Neutrophil (primary cell): ENCODE measurements at regions not wholly inside any gene's neighbourhood (a gene's known extent, or its start where the extent isn't known, plus 50 kb on each side); places are given as distances from the start of the nearest gene placed in this dataset.

Experiments
- H3K27ac ChIP-seq: fragments of 200-600 bp; sonication (generic); 2 replicates; pipeline ENCODE4 v1.5.1; 2016; ENCODE audit warnings: mild to moderate bottlenecking, moderate library complexity
- H3K27me3 ChIP-seq: fragments of 200-600 bp; sonication (generic); 2 replicates; pipeline ENCODE4 v1.6.0; 2016; ENCODE audit warnings: mild to moderate bottlenecking
- H3K36me3 ChIP-seq: fragments of 200-600 bp; sonication (generic); 2 replicates; pipeline ENCODE4 v1.5.1; 2017
- H3K4me1 ChIP-seq, 2 experiments: fragments of 200-600 bp in 1 of 2; sonication (generic) in 1 of 2; 1 replicate in 1 of 2; 2 replicates in 1 of 2; pipeline versions ENCODE4 v1.5.1 to v1.6.1; 2013 to 2016; ENCODE audit warnings: low read depth in 1 of 2, low read length in 1 of 2, mild to moderate bottlenecking in 1 of 2, moderate library complexity in 1 of 2; ENCODE audit not compliant: control insufficient read depth in 1 of 2, insufficient read depth in 1 of 2
- H3K4me3 ChIP-seq, 2 experiments: fragments of 200-600 bp in 1 of 2; sonication (generic) in 1 of 2; 1 replicate in 1 of 2; 2 replicates in 1 of 2; pipeline ENCODE4 v1.5.1; 2013 to 2016; ENCODE audit warnings: low read depth in 1 of 2, low read length in 1 of 2, mild to moderate bottlenecking in 1 of 2, moderate library complexity in 1 of 2
- H3K9me3 ChIP-seq: fragments of 200-600 bp; sonication (generic); 2 replicates; pipeline ENCODE4 v1.5.1; 2016
- CTCF ChIP-seq: fragments of 200-600 bp; sonication (generic); IDR thresholded peaks from 2 replicates; pipeline ENCODE4 v1.5.1; 2016; ENCODE audit warnings: antibody characterized with exemption

GRCh38 chr2:34387536-34387935, 788.4 kb upstream of the FAM98A start:
- no peaks in the 10 kb centered on the region for H3K36me3 ChIP-seq
- TF ChIP-seq CTCF = no peak
- no peak overlapping the region for H3K4me3 ChIP-seq
- no peak overlapping the region for H3K27ac ChIP-seq
- no peaks in the 10 kb centered on the region for H3K9me3 ChIP-seq
- H3K27me3 ChIP-seq = no peaks in the 10 kb centered on the region
- no peaks in the 10 kb centered on the region for H3K4me1 ChIP-seq

GRCh38 chr2:34379586-34379985, 780.5 kb upstream of the FAM98A start:
- no peak for TF ChIP-seq CTCF
- Histone ChIP-seq H3K4me3 (no peak overlapping the region), H3K27ac (no peak overlapping the region), H3K9me3 (no peaks in the 10 kb centered on the region), H3K36me3 (no peaks in the 10 kb centered on the region), H3K4me1 (no peaks in the 10 kb centered on the region), H3K27me3 (no peaks in the 10 kb centered on the region)

GRCh38 chr2:34373586-34374233, 774.6 kb upstream of the FAM98A start:
- Histone ChIP-seq H3K4me3 (no peak overlapping the region), H3K27ac (no peak overlapping the region), H3K36me3 (no peaks in the 10 kb centered on the region), H3K9me3 (no peaks in the 10 kb centered on the region), H3K27me3 (no peaks in the 10 kb centered on the region), H3K4me1 (no peaks in the 10 kb centered on the region)
- no peak for TF ChIP-seq CTCF

DNA sequence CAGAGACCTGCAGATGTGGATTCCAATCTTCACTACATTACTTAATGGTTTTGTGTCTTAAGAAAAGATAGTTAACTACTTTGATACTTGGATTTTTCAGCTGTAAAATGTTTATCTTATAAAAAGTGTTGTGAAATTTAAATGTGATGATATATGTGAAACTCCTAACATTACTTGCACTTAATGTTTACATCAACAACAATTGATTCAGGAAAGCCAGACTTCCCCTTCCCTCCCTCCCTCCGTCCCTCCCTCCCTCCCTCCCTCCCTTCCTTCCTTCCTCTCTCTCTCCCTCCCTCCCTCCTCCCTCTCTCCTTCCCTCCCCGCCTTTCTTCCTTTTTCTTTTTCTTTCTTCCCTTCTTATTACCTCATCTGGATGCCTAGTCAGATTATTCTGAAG, 773.9 kb upstream of the FAM98A start:
- no peak overlapping the region for H3K27ac ChIP-seq
- H3K9me3 ChIP-seq = no peaks in the 10 kb centered on the region
- H3K4me1 ChIP-seq = no peaks in the 10 kb centered on the region
- H3K27me3 ChIP-seq = no peaks in the 10 kb centered on the region
- no peak for TF ChIP-seq CTCF
- H3K36me3 ChIP-seq = no peaks in the 10 kb centered on the region
- no peak overlapping the region for H3K4me3 ChIP-seq

DNA sequence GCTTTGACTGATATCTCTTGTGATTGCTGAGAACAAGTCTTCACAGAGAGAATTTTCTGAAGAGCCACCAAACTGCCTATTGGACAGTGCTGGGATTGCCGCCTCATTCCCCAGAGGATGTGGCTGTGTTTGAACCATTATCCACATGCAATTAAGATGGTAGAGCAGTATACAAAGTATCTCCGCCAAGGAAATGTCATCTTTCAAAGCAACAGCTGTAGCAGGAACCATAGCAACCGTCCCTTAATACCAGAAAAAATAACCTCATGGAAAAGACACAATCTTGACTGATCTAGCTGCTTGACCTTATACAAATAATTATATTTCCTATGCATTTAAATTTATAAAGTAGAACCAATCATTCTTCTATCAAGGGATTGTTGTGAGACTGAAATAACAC, 772.6 kb upstream of the FAM98A start:
- Histone ChIP-seq H3K4me1 (no peaks in the 10 kb centered on the region), H3K27me3 (no peaks in the 10 kb centered on the region), H3K27ac (no peak overlapping the region), H3K4me3 (no peak overlapping the region), H3K36me3 (no peaks in the 10 kb centered on the region), H3K9me3 (no peaks in the 10 kb centered on the region)
- TF ChIP-seq CTCF = no peak

- H3K27me3 ChIP-seq = no peaks in the 10 kb centered on the region
- no peak for TF ChIP-seq CTCF
- H3K36me3 ChIP-seq = no peaks in the 10 kb centered on the region
- H3K27ac ChIP-seq = no peak overlapping the region
- no peaks in the 10 kb centered on the region for H3K4me1 ChIP-seq
- no peak overlapping the region for H3K4me3 ChIP-seq
- H3K9me3 ChIP-seq = no peaks in the 10 kb centered on the region
These were observed 769.2 kb upstream of the FAM98A start for GRCh38 chr2:34368304-34368703.
